Mucosa of descending colon (tissue), 3 donors: ENCODE measurements at regions not wholly inside any gene's neighbourhood (a gene's known extent, or its start where the extent isn't known, plus 50 kb on each side); places are given as distances from the start of the nearest gene placed in this dataset.

Experiments
- ATAC-seq: fragments of 200-7000 bp; cut with Tn5 transposase; one replicate; pipeline ENCODE4 v1.9.1; 2020; ENCODE audit warnings: mild to moderate bottlenecking, moderate library complexity
- DNase-seq, 3 donors: peaks; one replicate each; pipeline ENCODE4 v3.0.0-alpha.2; 2020
- H3K36me3 ChIP-seq: fragments of 200-600 bp; one replicate; pipeline ENCODE4 v1.8.0; 2021; ENCODE audit warnings: low read depth, mild to moderate bottlenecking
- H3K4me1 ChIP-seq: fragments of 200-600 bp; one replicate; pipeline ENCODE4 v1.8.0; 2021; ENCODE audit warnings: low read depth, mild to moderate bottlenecking
- H3K4me3 ChIP-seq: fragments of 200-600 bp; one replicate; pipeline ENCODE4 v1.8.0; 2021; ENCODE audit warnings: mild to moderate bottlenecking
- H3K9me3 ChIP-seq: fragments of 200-600 bp; one replicate; pipeline ENCODE4 v1.8.0; 2021; ENCODE audit warnings: mild to moderate bottlenecking
- CTCF ChIP-seq: fragments of 200-600 bp; IDR thresholded peaks from one replicate; pipeline ENCODE4 v1.8.0; 2022; ENCODE audit warnings: antibody characterized with exemption, mild to moderate bottlenecking
- intact Hi-C, 2 donors: fragments of 100-400 bp; cut with DNase I in 1 of 2; cut with micrococcal nuclease in 1 of 2; formaldehyde crosslinking; loops; one replicate each; pipeline versions ENCODE4 v1.11.0 to v1.11.1; 2022; cut with DNase I, micrococcal nuclease
- donor health status: DM: no; HTN: no; CAD: no; lungs with moderate emphysema.
- donor health status: DM: no; HTN: no; CAD: no.
- donor health status: DM: no; HTN: yes; CAD: no.

- Histone ChIP-seq H3K4me3 (no peak overlapping the region), H3K9me3 (no peaks in the 10 kb centered on the region), H3K4me1 (no peaks in the 10 kb centered on the region), H3K36me3 (no peaks in the 10 kb centered on the region)
- no peak for ATAC-seq
- no peak for DNase-seq
- intact Hi-C loops: no loop called here
- no peak for TF ChIP-seq CTCF
Observed at GRCh38 chr6:74650668-74651067, 555.2 kb downstream of the COL12A1 start.

DNA sequence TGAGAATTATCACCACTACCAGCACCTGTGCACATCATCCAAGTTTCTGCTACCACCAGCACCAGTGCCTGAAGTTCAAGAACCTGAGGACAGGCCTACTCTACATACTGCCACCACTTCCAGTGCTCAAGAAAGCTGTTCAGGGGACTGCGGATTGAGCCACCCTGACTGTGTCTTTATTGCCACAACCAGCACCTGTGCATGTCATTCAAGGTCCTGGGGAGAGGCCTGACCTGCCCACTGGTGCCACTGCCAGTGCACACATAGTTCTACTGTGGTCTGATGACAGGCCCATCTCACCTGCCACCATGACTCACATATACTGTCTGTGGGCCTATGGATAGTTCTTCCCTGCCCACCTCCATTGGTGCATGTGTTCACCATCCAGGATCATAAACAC is 559.4 kb downstream of the COL12A1 start:
- intact Hi-C loops: no loop called here
- no peaks in the 10 kb centered on the region for H3K36me3 ChIP-seq
- no peak for TF ChIP-seq CTCF
- H3K4me1 ChIP-seq: no peaks in the 10 kb centered on the region
- ATAC-seq (no peak), DNase-seq (no peak)
- no peaks in the 10 kb centered on the region for H3K9me3 ChIP-seq
- no peak overlapping the region for H3K4me3 ChIP-seq

- intact Hi-C loops: no loop called here
- TF ChIP-seq CTCF: no peak
- no peak overlapping the region for H3K4me3 ChIP-seq
- DNase-seq: no peak
- H3K9me3 ChIP-seq: no peaks in the 10 kb centered on the region
- ATAC-seq: no peak
- H3K36me3 ChIP-seq: no peaks in the 10 kb centered on the region
- no peaks in the 10 kb centered on the region for H3K4me1 ChIP-seq
Observed at GRCh38 chr6:74645108-74645849, 560.6 kb downstream of the COL12A1 start.

- no peak overlapping the region for H3K4me3 ChIP-seq
- H3K9me3 ChIP-seq: no peaks in the 10 kb centered on the region
- no peaks in the 10 kb centered on the region for H3K36me3 ChIP-seq
- intact Hi-C loops: no loop called here
- ATAC-seq: no peak
- DNase-seq: no peak
- TF ChIP-seq CTCF: no peak
- no peaks in the 10 kb centered on the region for H3K4me1 ChIP-seq
Observed at GRCh38 chr6:74642101-74642500, 563.8 kb downstream of the COL12A1 start.

DNA sequence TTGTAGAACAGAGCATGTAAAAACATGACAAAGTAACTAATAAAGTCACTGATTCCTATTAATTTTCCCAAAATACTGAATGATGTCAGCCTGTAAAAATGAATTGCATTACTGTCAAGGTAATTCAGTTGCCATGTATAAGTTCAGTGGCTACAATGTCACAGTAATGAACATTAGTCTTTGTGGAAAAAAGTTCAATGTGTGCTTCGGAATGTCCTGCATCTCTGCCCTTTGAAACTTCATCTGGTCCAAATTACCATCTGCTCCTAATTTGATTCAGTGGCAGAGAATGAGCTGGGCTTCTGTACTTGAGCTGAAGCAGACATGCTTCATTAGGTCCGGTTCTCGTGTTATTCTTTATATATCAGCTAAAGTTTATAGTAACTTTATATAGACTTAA is 567.4 kb downstream of the COL12A1 start:
- no peak overlapping the region for H3K4me3 ChIP-seq
- intact Hi-C loops: no loop called here
- no peak for ATAC-seq
- no peaks in the 10 kb centered on the region for H3K36me3 ChIP-seq
- no peaks in the 10 kb centered on the region for H3K4me1 ChIP-seq
- H3K9me3 ChIP-seq: no peaks in the 10 kb centered on the region
- DNase-seq: no peak
- no peak for TF ChIP-seq CTCF
